ENCODE measurements at regions not wholly inside any gene's neighbourhood (a gene's known extent, or its start where the extent isn't known, plus 50 kb on each side); places are given as distances from the start of the nearest gene placed in this dataset.

- TF ChIP-seq RFX5 (IDR thresholded peaks at IDR 0.05) (no peak), CTCF (IDR thresholded peaks at IDR 0.05) (no peak), NPAS2 (CRISPR knock-in tag; IDR thresholded peaks at IDR 0.05; ENCODE audit: borderline replicate concordance) (no peak), JUN (IDR thresholded peaks at IDR 0.05) (no peak), EP300 (IDR thresholded peaks at IDR 0.05) (no peak), POLR2A (IDR thresholded peaks at IDR 0.05; ENCODE audit: low read length) (no peak), ESRRA (IDR thresholded peaks at IDR 0.05; ENCODE audit: borderline replicate concordance, low read length) (no peak), CHD2 (IDR thresholded peaks at IDR 0.05; ENCODE audit: low read length, partially characterized antibody) (no peak), GATA3 (IDR thresholded peaks at IDR 0.05; ENCODE audit: borderline replicate concordance) (no peak), KDM1A (IDR thresholded peaks at IDR 0.05; ENCODE audit: low read depth) (no peak), SREBF2 (IDR thresholded peaks at IDR 0.05) (no peak)
- TF ChIP-seq, protein P1, sequence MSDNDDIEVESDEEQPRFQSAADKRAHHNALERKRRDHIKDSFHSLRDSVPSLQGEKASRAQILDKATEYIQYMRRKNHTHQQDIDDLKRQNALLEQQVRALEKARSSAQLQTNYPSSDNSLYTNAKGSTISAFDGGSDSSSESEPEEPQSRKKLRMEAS (IDR thresholded peaks at IDR 0.05): no peak
- TF ChIP-seq, protein P2, sequence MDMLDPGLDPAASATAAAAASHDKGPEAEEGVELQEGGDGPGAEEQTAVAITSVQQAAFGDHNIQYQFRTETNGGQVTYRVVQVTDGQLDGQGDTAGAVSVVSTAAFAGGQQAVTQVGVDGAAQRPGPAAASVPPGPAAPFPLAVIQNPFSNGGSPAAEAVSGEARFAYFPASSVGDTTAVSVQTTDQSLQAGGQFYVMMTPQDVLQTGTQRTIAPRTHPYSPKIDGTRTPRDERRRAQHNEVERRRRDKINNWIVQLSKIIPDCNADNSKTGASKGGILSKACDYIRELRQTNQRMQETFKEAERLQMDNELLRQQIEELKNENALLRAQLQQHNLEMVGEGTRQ (IDR thresholded peaks at IDR 0.05): no peak
Measured at GRCh38 chr18:42159146-42159545, 204.1 kb downstream of the PIK3C3 start.
